Panc1 (cell line): ENCODE measurements at regions not wholly inside any gene's neighbourhood (a gene's known extent, or its start where the extent isn't known, plus 50 kb on each side); places are given as distances from the start of the nearest gene placed in this dataset.

Experiments used
- ATAC-seq: fragments of 200-7000 bp; cut with Tn5 transposase; 2 replicates; pipeline ENCODE4 v1.9.1; 2020; ENCODE audit warnings: mild to moderate bottlenecking, moderate library complexity
- BruUV-seq: library from RNA; stranded (reverse); fragments of 400-500 nt; replicated peaks from 2 replicates; lab custom pipeline; 2021; lab: Mats Ljungman, UMichigan
- CTCF ChIA-PET: fragments of 300-600 bp; sonication (Branson Sonifier 250); formaldehyde crosslinking; loops from one replicate; lab custom pipeline; 2022; ENCODE audit warnings: antibody characterized with exemption; lab: Charles Lee
- POLR2A ChIA-PET: fragments of 300-600 bp; sonication (Branson Sonifier 250); formaldehyde crosslinking; loops from one replicate; lab custom pipeline; 2022; ENCODE audit warnings: antibody characterized with exemption; lab: Charles Lee
- DNase-seq: peaks from one replicate; pipeline ENCODE4 v3.0.0-alpha.2; 2010; ENCODE audit warnings: low read depth, low spot score
- H3K27ac ChIP-seq: 2 replicates; pipeline ENCODE4 v1.5.1; 2011; ENCODE audit warnings: mild to moderate bottlenecking, low read length, inconsistent platforms
- H3K27me3 ChIP-seq: fragments of 200-500 bp; sonication (Bioruptor generic); 2 replicates; pipeline ENCODE4 v1.6.0; 2014; ENCODE audit warnings: low read length, inconsistent platforms; ENCODE audit not compliant: control insufficient read depth, insufficient read depth
- H3K36me3 ChIP-seq: fragments of 200-500 bp; sonication (Bioruptor generic); 2 replicates; pipeline ENCODE4 v1.5.1; 2014; ENCODE audit warnings: inconsistent platforms, mild to moderate bottlenecking, low read length, moderate library complexity; ENCODE audit not compliant: control insufficient read depth, insufficient read depth
- H3K4me1 ChIP-seq: 2 replicates; pipeline ENCODE4 v1.5.1; 2011; ENCODE audit warnings: inconsistent platforms, mild to moderate bottlenecking, low read length, moderate library complexity; ENCODE audit not compliant: control insufficient read depth, insufficient read depth
- H3K4me3 ChIP-seq, 2 experiments: 2 replicates each; pipeline ENCODE4 v1.5.1; 2011 to 2012; ENCODE audit warnings: low read depth in 2 of 2, low read length in 2 of 2, mild to moderate bottlenecking in 2 of 2, inconsistent platforms in 1 of 2, moderate library complexity in 1 of 2
- H3K9me3 ChIP-seq: fragments of 200-500 bp; sonication (Bioruptor generic); 2 replicates; pipeline ENCODE4 v1.5.1; 2014; ENCODE audit warnings: low read depth, mild to moderate bottlenecking, inconsistent platforms, low read length, moderate library complexity; ENCODE audit not compliant: control insufficient read depth, insufficient read depth
- CTCF ChIP-seq: fragments of 450-650 bp; IDR thresholded peaks from 2 replicates; pipeline ENCODE4 v1.5.1; 2017; ENCODE audit warnings: mild to moderate bottlenecking
- POLR2AphosphoS5 ChIP-seq: IDR thresholded peaks from 2 replicates; pipeline ENCODE4 v1.6.1; 2012; ENCODE audit warnings: mild to moderate bottlenecking, low read depth, low read length, moderate library complexity
- REST ChIP-seq, 2 experiments: IDR thresholded peaks; 2 replicates each; pipeline ENCODE4 v1.6.1; 2011 to 2012; ENCODE audit warnings: low read depth in 2 of 2, control low read depth in 1 of 2, low read length in 1 of 2, mild to moderate bottlenecking in 1 of 2, moderate library complexity in 1 of 2; ENCODE audit not compliant: insufficient read depth in 1 of 2
- SIN3A ChIP-seq: IDR thresholded peaks from 2 replicates; pipeline ENCODE4 v1.6.1; 2012; ENCODE audit warnings: low read depth, mild to moderate bottlenecking, low read length, moderate library complexity, borderline replicate concordance; ENCODE audit not compliant: insufficient read depth
- TCF7L2 ChIP-seq: IDR thresholded peaks from 2 replicates; pipeline ENCODE4 v1.6.1; 2011; ENCODE audit warnings: mild to moderate bottlenecking, low read depth, low read length, inconsistent platforms
- in situ Hi-C: cut with HindIII; loops from 2 replicates; pipeline ENCODE4 v1.10.0; 2016; ENCODE audit warnings: low sequenced_read_pairs, low pct_unique_long_range_greater_than_20kb
- intact Hi-C: fragments of 100-400 bp; cut with micrococcal nuclease; formaldehyde crosslinking; loops from one replicate; pipeline ENCODE4 v1.10.0; 2022; ENCODE audit not compliant: unreplicated experiment

GRCh38 chr11:104526006-104526405 is 362.1 kb upstream of the PDGFD start:
- TF ChIP-seq CTCF = no peak
- TF ChIP-seq POLR2AphosphoS5 = no peak
- TF ChIP-seq TCF7L2 = no peak
- no peak for TF ChIP-seq REST (IDR thresholded peaks at IDR 0.05; ENCODE audit: insufficient read depth in 1 of 2, low read depth in 2 of 2, low read length in 1 of 2)
- TF ChIP-seq SIN3A = no peak
- H3K4me3 ChIP-seq = no peak overlapping the region
- H3K9me3 ChIP-seq = no peaks in the 10 kb centered on the region
- DNase-seq (no peak), ATAC-seq (no peak)
- BruUV-seq = no TSS peak
- no peaks in the 10 kb centered on the region for H3K27me3 ChIP-seq
- H3K36me3 ChIP-seq = no peaks in the 10 kb centered on the region
- intact Hi-C loops (no loop called here), in situ Hi-C loops (no loop called here)
- POLR2A ChIA-PET = no interaction called here
- no peaks in the 10 kb centered on the region for H3K4me1 ChIP-seq
- CTCF ChIA-PET = no interaction called here
- H3K27ac ChIP-seq = no peak overlapping the region

- no peak overlapping the region for H3K4me3 ChIP-seq
- POLR2A ChIA-PET = interaction anchor here (0.6 kb wide), 1 partner anchor 9 kb away, joined by 3 read pairs; no protein-coding TSS in a partner anchor
- TF ChIP-seq CTCF (no peak), SIN3A (no peak), REST (IDR thresholded peaks at IDR 0.05; ENCODE audit: insufficient read depth in 1 of 2, low read depth in 2 of 2, low read length in 1 of 2) (no peak), TCF7L2 (no peak), POLR2AphosphoS5 (no peak)
- CTCF ChIA-PET = no interaction called here
- DNase-seq = no peak
- no peak for ATAC-seq
- in situ Hi-C loops = no loop called here
- H3K27ac ChIP-seq = no peak overlapping the region
- no TSS peak for BruUV-seq
- no peaks in the 10 kb centered on the region for H3K36me3 ChIP-seq
- H3K27me3 ChIP-seq = no peaks in the 10 kb centered on the region
- intact Hi-C loops = no loop called here
- no peaks in the 10 kb centered on the region for H3K4me1 ChIP-seq
- no peaks in the 10 kb centered on the region for H3K9me3 ChIP-seq
Observed at GRCh38 chr11:104525416-104525815, 361.5 kb upstream of the PDGFD start.
